IMR-90 (cell line): ENCODE measurements at regions not wholly inside any gene's neighbourhood (a gene's known extent, or its start where the extent isn't known, plus 50 kb on each side); places are given as distances from the start of the nearest gene placed in this dataset.

Source experiments
- ATAC-seq: fragments of 200-7000 bp; cut with Tn5 transposase; 2 replicates; pipeline ENCODE4 v1.9.1; 2020; ENCODE audit warnings: low read depth, mild to moderate bottlenecking, moderate library complexity
- BruUV-seq: library from RNA; stranded (reverse); fragments of 400-500 nt; replicated peaks from 2 replicates; lab custom pipeline; 2021; lab: Mats Ljungman, UMichigan
- CTCF ChIA-PET: fragments of 300-600 bp; formaldehyde crosslinking; extraction: SDS; loops from one replicate; lab custom pipeline; 2021; ENCODE audit warnings: antibody characterized with exemption; lab: Yijun Ruan, JAX
- POLR2A ChIA-PET: fragments of 300-600 bp; sonication (Branson Sonifier 250); formaldehyde crosslinking; loops from one replicate; lab custom pipeline; 2022; ENCODE audit warnings: antibody characterized with exemption; ENCODE audit not compliant: unreplicated experiment; lab: Charles Lee
- DNase-seq: peaks from one replicate; pipeline ENCODE4 v3.0.0; 2013
- H2AFZ ChIP-seq: replicated peaks from 2 replicates; pipeline ENCODE3; 2013; ENCODE audit warnings: low read length, mild to moderate bottlenecking; ENCODE audit not compliant: poor library complexity
- H2AK5ac ChIP-seq: 2 replicates; pipeline ENCODE4 v1.6.1; 2013; ENCODE audit warnings: low read depth, low read length, inconsistent platforms
- H2AK9ac ChIP-seq: replicated peaks from 2 replicates; pipeline ENCODE3; 2013; ENCODE audit warnings: mild to moderate bottlenecking, low read depth, low read length, moderate library complexity; ENCODE audit not compliant: poor library complexity
- H2BK120ac ChIP-seq: 2 replicates; pipeline ENCODE4 v1.6.1; 2013; ENCODE audit warnings: low read depth, low read length, inconsistent platforms
- H2BK15ac ChIP-seq: 3 replicates; pipeline ENCODE4 v1.6.1; 2013; ENCODE audit warnings: low read depth, low read length, inconsistent platforms
- H2BK20ac ChIP-seq: 2 replicates; pipeline ENCODE4 v1.6.1; 2013; ENCODE audit warnings: low read depth, mild to moderate bottlenecking, inconsistent platforms, low read length, moderate library complexity
- H2BK5ac ChIP-seq: 2 replicates; pipeline ENCODE4 v1.6.1; 2013; ENCODE audit warnings: mild to moderate bottlenecking, low read depth, low read length, inconsistent platforms; ENCODE audit not compliant: poor library complexity, severe bottlenecking
- H3K14ac ChIP-seq: replicated peaks from 2 replicates; pipeline ENCODE4 v1.6.1; 2013; ENCODE audit warnings: low read depth, low read length, inconsistent platforms
- H3K18ac ChIP-seq: 2 replicates; pipeline ENCODE4 v1.6.1; 2013; ENCODE audit warnings: low read depth, low read length, control low read depth
- H3K23ac ChIP-seq: 2 replicates; pipeline ENCODE4 v1.6.1; 2013; ENCODE audit warnings: low read depth, low read length, inconsistent platforms
- H3K27ac ChIP-seq: 2 replicates; pipeline ENCODE4 v1.5.1; 2013; ENCODE audit warnings: mild to moderate bottlenecking, control low read depth, low read length; ENCODE audit not compliant: insufficient read depth
- H3K27me3 ChIP-seq: 2 replicates; pipeline ENCODE4 v1.6.1; 2013; ENCODE audit warnings: low read length; ENCODE audit not compliant: control insufficient read depth, insufficient read depth
- H3K36me3 ChIP-seq: 2 replicates; pipeline ENCODE4 v1.6.1; 2013; ENCODE audit warnings: low read length, mixed read lengths; ENCODE audit not compliant: control insufficient read depth, insufficient read depth
- H3K4ac ChIP-seq: 2 replicates; pipeline ENCODE4 v1.6.1; 2013; ENCODE audit warnings: low read depth, low read length, inconsistent platforms
- H3K4me1 ChIP-seq: 2 replicates; pipeline ENCODE4 v1.6.1; 2013; ENCODE audit warnings: low read length, mixed read lengths; ENCODE audit not compliant: control insufficient read depth, insufficient read depth
- H3K4me2 ChIP-seq: 2 replicates; pipeline ENCODE4 v1.6.1; 2013; ENCODE audit warnings: low read depth, mild to moderate bottlenecking, control low read depth, low read length, moderate library complexity
- H3K4me3 ChIP-seq: 2 replicates; pipeline ENCODE4 v1.5.1; 2013; ENCODE audit warnings: low read depth, mild to moderate bottlenecking, control low read depth, low read length, moderate library complexity; ENCODE audit not compliant: insufficient read depth
- H3K56ac ChIP-seq: 2 replicates; pipeline ENCODE4 v1.6.1; 2013; ENCODE audit warnings: low read length, inconsistent platforms; ENCODE audit not compliant: insufficient read depth; ENCODE audit errors: extremely low read depth
- H3K79me1 ChIP-seq, 2 experiments: 2 replicates each; pipeline ENCODE4 v1.6.1; 2013; ENCODE audit warnings: low read length in 2 of 2, inconsistent platforms in 1 of 2, low read depth in 1 of 2
- H3K9ac ChIP-seq: 2 replicates; pipeline ENCODE4 v1.6.1; 2013; ENCODE audit warnings: low read depth, low read length, control low read depth
- H3K9me1 ChIP-seq: 2 replicates; pipeline ENCODE4 v1.6.1; 2013; ENCODE audit warnings: low read length, inconsistent platforms; ENCODE audit not compliant: insufficient read depth
- H3K9me3 ChIP-seq: 2 replicates; pipeline ENCODE4 v1.6.1; 2013; ENCODE audit warnings: low read length; ENCODE audit not compliant: control insufficient read depth, insufficient read depth
- H4K20me1 ChIP-seq: 2 replicates; pipeline ENCODE4 v1.6.1; 2013; ENCODE audit warnings: low read length, inconsistent platforms; ENCODE audit not compliant: insufficient read depth
- H4K5ac ChIP-seq: 2 replicates; pipeline ENCODE4 v1.6.1; 2013; ENCODE audit warnings: mild to moderate bottlenecking, low read depth, low read length, control low read depth
- H4K8ac ChIP-seq, 2 experiments: 2 replicates each; pipeline ENCODE4 v1.6.1; 2013; ENCODE audit warnings: low read depth in 2 of 2, low read length in 2 of 2, control low read depth in 1 of 2, inconsistent platforms in 1 of 2
- H4K91ac ChIP-seq: 2 replicates; pipeline ENCODE4 v1.6.1; 2013; ENCODE audit warnings: low read depth, low read length, inconsistent platforms; ENCODE audit not compliant: insufficient read depth
- MAFK ChIP-seq: IDR thresholded peaks from 2 replicates; pipeline ENCODE4 v1.6.1; 2012; ENCODE audit warnings: low read depth, low read length, improper control_type of control experiment
- MAZ ChIP-seq: IDR thresholded peaks from 2 replicates; pipeline ENCODE4 v1.6.1; 2012; ENCODE audit warnings: low read depth, mild to moderate bottlenecking, low read length, improper control_type of control experiment, moderate library complexity, borderline replicate concordance
- RCOR1 ChIP-seq: IDR thresholded peaks from 2 replicates; pipeline ENCODE4 v1.6.1; 2012; ENCODE audit warnings: mild to moderate bottlenecking, low read length, improper control_type of control experiment; ENCODE audit not compliant: insufficient replicate concordance
- RFX5 ChIP-seq: IDR thresholded peaks from 2 replicates; pipeline ENCODE4 v1.8.0; 2012; ENCODE audit warnings: low read depth, mild to moderate bottlenecking, low read length, moderate library complexity
- SMC3 ChIP-seq: fragments of 150-350 bp; IDR thresholded peaks from 2 replicates; pipeline ENCODE4 v1.6.1; 2016; ENCODE audit warnings: low read depth, mild to moderate bottlenecking, antibody characterized with exemption, low read length, moderate library complexity
- WGBS, 2 experiments: methylation state at CpG; one replicate each; pipeline versions ENCODE4 v1.1.5 to v1.1.7; 2013; ENCODE audit warnings: missing lambda C conversion rate in 2 of 2; ENCODE audit not compliant: insufficient read length in 1 of 2; ENCODE audit errors: extremely low coverage in 2 of 2; 5-methylcytosine and 5-hydroxymethylcytosine counted together
- dilution Hi-C: fragments of 300-500 bp; cut with HindIII; formaldehyde crosslinking; loops from one replicate; pipeline ENCODE4 v1.14.3; 2018; ENCODE audit warnings: low sequenced_read_pairs; ENCODE audit not compliant: unreplicated experiment
- in situ Hi-C: fragments of 300-500 bp; cut with MboI; formaldehyde crosslinking; loops from 3 replicates; pipeline ENCODE4 v1.14.3; 2019; ENCODE audit warnings: low sequenced_read_pairs, inconsistent platforms, mixed read lengths
- intact Hi-C: fragments of 100-400 bp; cut with micrococcal nuclease; formaldehyde crosslinking; loops from 2 replicates; pipeline ENCODE4 v1.10.0; 2022

DNA sequence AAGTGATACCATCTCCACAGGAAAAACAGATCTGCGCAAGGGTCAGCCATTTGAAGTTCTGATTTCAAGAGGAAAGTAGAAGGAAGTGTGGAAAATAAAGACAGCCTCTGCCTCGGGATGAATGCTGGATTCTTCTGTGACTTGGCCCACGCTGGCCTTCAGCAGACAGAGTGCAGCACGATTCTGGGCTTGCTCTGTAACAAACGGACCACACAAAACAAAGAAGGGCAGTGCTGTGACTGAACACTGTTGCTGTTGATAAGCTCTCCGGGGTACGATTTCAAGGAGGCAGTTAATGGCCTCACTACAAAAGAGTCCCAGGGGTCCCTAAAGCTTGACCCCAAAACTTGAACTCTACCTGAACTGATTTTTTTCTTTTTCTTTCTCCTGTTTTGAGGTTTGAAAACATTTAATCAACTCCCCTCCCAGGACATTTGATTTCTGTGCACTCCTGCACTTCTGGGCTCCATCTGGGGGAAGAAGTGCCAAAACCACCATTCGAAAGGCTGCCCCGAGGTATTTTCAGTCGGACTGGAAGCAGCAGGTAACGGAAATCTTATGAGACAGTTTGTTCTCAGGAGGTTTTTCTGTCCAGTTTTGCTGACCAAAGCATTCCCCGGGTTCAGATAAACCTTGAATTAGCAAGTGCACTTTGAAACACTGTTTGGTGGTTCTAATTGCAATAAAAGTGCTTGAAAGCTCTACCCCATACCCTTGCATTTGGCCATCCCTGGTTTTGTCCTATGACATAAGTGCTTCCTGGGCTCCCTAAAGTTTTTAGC is 189.6 kb downstream of the MYLK4 start:
- H3K56ac ChIP-seq, result no peak overlapping the region
- CTCF ChIA-PET, result no interaction called here
- H2AFZ ChIP-seq, result no peak overlapping the region

More for the DNA sequence above, 189.6 kb downstream of the MYLK4 start:
- no peak overlapping the region for H2BK20ac ChIP-seq
- no peak overlapping the region for H4K8ac ChIP-seq
- no peak overlapping the region for H2AK9ac ChIP-seq
- no peak overlapping the region for H3K9ac ChIP-seq
- intact Hi-C loops (no loop called here), in situ Hi-C loops (no loop called here), dilution Hi-C loops (no loop called here)
- H3K36me3 ChIP-seq, result no peaks in the 10 kb centered on the region
- H3K4me2 ChIP-seq, result no peak overlapping the region
- H3K18ac ChIP-seq, result no peak overlapping the region
- 72% methylated on average over 8 of the region's 12 CpGs; no CpG with 5 or more reads in 1 of the 2 experiments for WGBS, 2 experiments
- H3K9me1 ChIP-seq, result no peaks in the 10 kb centered on the region
- BruUV-seq, result no TSS peak
- H3K27ac ChIP-seq, result no peak overlapping the region
- H2AK5ac ChIP-seq, result no peak overlapping the region
- no peaks in the 10 kb centered on the region for H3K79me1 ChIP-seq
- TF ChIP-seq MAZ (no peak), RFX5 (no peak), SMC3 (no peak), RCOR1 (no peak), MAFK (peak; percentile 66)
- H3K27me3 ChIP-seq, result peaks cover 10% of the 10 kb centered on the region
- no peak overlapping the region for H2BK15ac ChIP-seq
- no peak overlapping the region for H3K4ac ChIP-seq
- no peak overlapping the region for H3K14ac ChIP-seq
- no peak overlapping the region for H3K4me3 ChIP-seq
- H4K20me1 ChIP-seq, result no peaks in the 10 kb centered on the region
- H4K5ac ChIP-seq, result no peak overlapping the region
- no peak overlapping the region for H3K23ac ChIP-seq
- POLR2A ChIA-PET, result no interaction called here
- no peak overlapping the region for H4K91ac ChIP-seq
- no peak overlapping the region for H2BK5ac ChIP-seq
- H3K9me3 ChIP-seq, result no peaks in the 10 kb centered on the region
- DNase-seq, result no peak
- H2BK120ac ChIP-seq, result no peak overlapping the region
- no peaks in the 10 kb centered on the region for H3K4me1 ChIP-seq
- ATAC-seq, result no peak
